HG02943 (cell line): ENCODE measurements at regions not wholly inside any gene's neighbourhood (a gene's known extent, or its start where the extent isn't known, plus 50 kb on each side); places are given as distances from the start of the nearest gene placed in this dataset.
"Not testable (repeated sequence)": the region's sequence is repeated elsewhere in the genome, so short reads cannot be mapped to it uniquely, and the experiment has no call there.

Experiments used
- ATAC-seq: cut with Tn5 transposase; IDR thresholded peaks from one replicate; pipeline ENCODE4 v1.9.1; 2021; ENCODE audit warnings: mild to moderate bottlenecking, low read depth, moderate library complexity; ENCODE audit not compliant: unreplicated experiment

GRCh38 chrX:74090049-74090448, 213.9 kb upstream of the ZCCHC13 start:
- no peak for ATAC-seq

GRCh38 chrX:74085642-74086236, 218.2 kb upstream of the ZCCHC13 start:
- no peak for ATAC-seq

- ATAC-seq: no peak
Measured at GRCh38 chrX:74080165-74080564, 223.8 kb upstream of the ZCCHC13 start.

- no peak for ATAC-seq
Measured at GRCh38 chrX:74065831-74066390, 213.4 kb upstream of the XIST start.

GRCh38 chrX:74063426-74064155, 211.1 kb upstream of the XIST start:
- ATAC-seq: no peak

- ATAC-seq: no peak
Measured at GRCh38 chrX:74061879-74062278, 209.4 kb upstream of the XIST start.

- ATAC-seq: no peak
Measured at GRCh38 chrX:74049126-74049525, 196.6 kb upstream of the XIST start.

- not testable (repeated sequence) for ATAC-seq
Measured at GRCh38 chrX:74034066-74034465, 181.6 kb upstream of the XIST start.

- not testable (repeated sequence) for ATAC-seq
Measured at GRCh38 chrX:74031527-74031926, 179.0 kb upstream of the XIST start.

- not testable (repeated sequence) for ATAC-seq
Measured at GRCh38 chrX:74030766-74031165, 178.3 kb upstream of the XIST start.

- not testable (repeated sequence) for ATAC-seq
Measured at GRCh38 chrX:74025145-74025544, 172.6 kb upstream of the XIST start.

GRCh38 chrX:74023203-74023602, 170.7 kb upstream of the XIST start:
- ATAC-seq: no peak

- no peak for ATAC-seq
Measured at GRCh38 chrX:74018253-74018652, 165.7 kb upstream of the XIST start.

GRCh38 chrX:74015379-74016019, 163.0 kb upstream of the XIST start:
- ATAC-seq: peak; percentile 80

- no peak for ATAC-seq
Measured at GRCh38 chrX:74009041-74009440, 156.5 kb upstream of the XIST start.

- no peak for ATAC-seq
Measured at GRCh38 chrX:73992019-73992418, 139.5 kb upstream of the XIST start.

GRCh38 chrX:73987166-73987565, 134.7 kb upstream of the XIST start:
- no peak for ATAC-seq

- no peak for ATAC-seq
Measured at GRCh38 chrX:73979551-73980131, 127.1 kb upstream of the XIST start.

- peak; percentile 66 for ATAC-seq
Measured at GRCh38 chrX:73977542-73978169, 125.1 kb upstream of the XIST start.

- ATAC-seq: not testable (repeated sequence)
Measured at GRCh38 chrX:73967461-73967860, 114.9 kb upstream of the XIST start.

GRCh38 chrX:73965833-73966232, 113.3 kb upstream of the XIST start:
- no peak for ATAC-seq
